HCT116 (cell line): ENCODE measurements at regions not wholly inside any gene's neighbourhood (a gene's known extent, or its start where the extent isn't known, plus 50 kb on each side); places are given as distances from the start of the nearest gene placed in this dataset.

Experiments
- ATAC-seq: fragments of 200-7000 bp; cut with Tn5 transposase; 2 replicates; pipeline ENCODE4 v1.9.1; 2020; ENCODE audit warnings: mild to moderate bottlenecking, moderate library complexity
- BruUV-seq: library from RNA; stranded (reverse); fragments of 400-500 nt; replicated peaks from 2 replicates; lab custom pipeline; 2021; lab: Mats Ljungman, UMichigan
- CTCF ChIA-PET: fragments of 300-600 bp; sonication (Branson Sonifier 250); formaldehyde crosslinking; loops from one replicate; lab custom pipeline; 2021; ENCODE audit warnings: antibody characterized with exemption; lab: Charles Lee
- POLR2A ChIA-PET: fragments of 300-600, 350-600 bp; sonication (Branson Sonifier 250); formaldehyde crosslinking; loops from one replicate; lab custom pipeline; 2021; ENCODE audit warnings: antibody characterized with exemption; lab: Charles Lee
- RAD21 ChIA-PET, 2 experiments: fragments of 300-600 bp; sonication (Branson Sonifier 250); formaldehyde crosslinking; loops; one replicate each; lab custom pipeline; 2023; ENCODE audit warnings: low total read pairs in 2 of 2; ENCODE audit not compliant: uncharacterized antibody in 2 of 2, unreplicated experiment in 2 of 2, low non-redundant PET in 1 of 2; lab: Charles Lee
- DNase-seq: peaks from one replicate; pipeline ENCODE4 v3.0.0-alpha.2; 2010; ENCODE audit warnings: low read depth, low spot score
- H2AFZ ChIP-seq: fragments of 200-600 bp; shearing (Covaris generic), sonication (generic); 2 replicates; pipeline ENCODE4 v1.6.1; 2017; ENCODE audit warnings: low read depth, mixed run types, mixed read lengths, antibody characterized with exemption, low read length; ENCODE audit not compliant: poor library complexity, severe bottlenecking
- H3K27ac ChIP-seq: 2 replicates; pipeline ENCODE4 v1.5.1; 2012; ENCODE audit warnings: low read depth, low read length
- H3K27me3 ChIP-seq: fragments of 200-600 bp; sonication (generic); 2 replicates; pipeline ENCODE4 v1.6.1; 2016; ENCODE audit warnings: mixed run types, low read length, mixed read lengths; ENCODE audit not compliant: insufficient read depth
- H3K36me3 ChIP-seq, 2 experiments: fragments of 200-500 bp in 1 of 2; fragments of 200-600 bp in 1 of 2; sonication (Bioruptor generic) in 1 of 2; sonication (generic) in 1 of 2; 2 replicates each; pipeline versions ENCODE4 v1.5.1 to v1.6.1; 2014 to 2016; ENCODE audit warnings: low read length in 2 of 2, inconsistent platforms in 1 of 2, mixed read lengths in 1 of 2, mixed run types in 1 of 2; ENCODE audit not compliant: insufficient read depth in 2 of 2, control insufficient read depth in 1 of 2
- H3K4me1 ChIP-seq, 2 experiments: fragments of 200-600 bp in 1 of 2; sonication (generic) in 1 of 2; 2 replicates each; pipeline versions ENCODE4 v1.5.1 to v1.6.1; 2012 to 2017; ENCODE audit warnings: low read length in 2 of 2, inconsistent platforms in 1 of 2, mild to moderate bottlenecking in 1 of 2, mixed read lengths in 1 of 2, mixed run types in 1 of 2, moderate library complexity in 1 of 2; ENCODE audit not compliant: insufficient read depth in 2 of 2, control insufficient read depth in 1 of 2
- H3K4me2 ChIP-seq: fragments of 200-600 bp; sonication (generic); 2 replicates; pipeline ENCODE4 v1.6.1; 2017; ENCODE audit warnings: mixed run types, low read length, mixed read lengths
- H3K4me3 ChIP-seq, 2 experiments: fragments of 200-600 bp in 1 of 2; sonication (generic) in 1 of 2; replicated peaks in 1 of 2; 2 replicates each; pipeline ENCODE4 v1.5.1; 2011 to 2016; ENCODE audit warnings: low read length in 2 of 2, control low read depth in 1 of 2, low read depth in 1 of 2, mild to moderate bottlenecking in 1 of 2, mixed read lengths in 1 of 2, mixed run types in 1 of 2
- H3K79me2 ChIP-seq: fragments of 200-600 bp; sonication (generic); 2 replicates; pipeline ENCODE4 v1.6.1; 2017; ENCODE audit warnings: mild to moderate bottlenecking, mixed run types, low read length, moderate library complexity, mixed read lengths; ENCODE audit not compliant: insufficient read depth
- H3K9ac ChIP-seq: fragments of 200-600 bp; sonication (generic); 2 replicates; pipeline ENCODE4 v1.6.1; 2016; ENCODE audit warnings: low read length, mixed read lengths
- H3K9me2 ChIP-seq: fragments of 200-600 bp; sonication (generic), shearing (Covaris generic); 2 replicates; pipeline ENCODE4 v1.6.1; 2017; ENCODE audit warnings: mixed run types, mild to moderate bottlenecking, moderate library complexity; ENCODE audit not compliant: insufficient read depth
- H3K9me3 ChIP-seq, 2 experiments: fragments of 200-500 bp in 1 of 2; fragments of 200-600 bp in 1 of 2; sonication (Bioruptor generic) in 1 of 2; sonication (generic) in 1 of 2; 2 replicates each; pipeline ENCODE4 v1.6.1; 2014 to 2017; ENCODE audit warnings: low read length in 2 of 2, mixed read lengths in 2 of 2, inconsistent platforms in 1 of 2, low read depth in 1 of 2, mild to moderate bottlenecking in 1 of 2, mixed run types in 1 of 2, moderate library complexity in 1 of 2; ENCODE audit not compliant: control insufficient read depth in 1 of 2, insufficient read depth in 1 of 2
- H4K20me1 ChIP-seq: fragments of 200-600 bp; sonication (generic), shearing (Covaris generic); 2 replicates; pipeline ENCODE4 v1.6.1; 2017; ENCODE audit warnings: mixed run types, mild to moderate bottlenecking, moderate library complexity; ENCODE audit not compliant: insufficient read depth
- CBX3 ChIP-seq: IDR thresholded peaks from 2 replicates; pipeline ENCODE4 v1.6.1; 2012; ENCODE audit warnings: low read depth
- CTCF ChIP-seq, 3 experiments: fragments of 200-600 bp in 1 of 3; sonication (generic) in 1 of 3; IDR thresholded peaks in 2 of 3; conservative IDR thresholded peaks in 1 of 3; 2 replicates each; pipeline ENCODE4 v1.5.1; 2012 to 2017; ENCODE audit warnings: low read depth in 2 of 3, low read length in 2 of 3, antibody characterized with exemption in 1 of 3, borderline replicate concordance in 1 of 3, control low read depth in 1 of 3, mild to moderate bottlenecking in 1 of 3, mixed read lengths in 1 of 3, mixed run types in 1 of 3, moderate library complexity in 1 of 3; ENCODE audit not compliant: insufficient read depth in 1 of 3
- SRF ChIP-seq: IDR thresholded peaks from 2 replicates; pipeline ENCODE4 v1.6.1; 2012; ENCODE audit warnings: low read depth
- YY1 ChIP-seq: IDR thresholded peaks from 2 replicates; pipeline ENCODE4 v1.6.1; 2011; ENCODE audit warnings: low read length, low read depth, moderate library complexity, mild to moderate bottlenecking; ENCODE audit not compliant: insufficient replicate concordance; ENCODE audit errors: extremely low read depth
- ZBTB33 ChIP-seq: IDR thresholded peaks from 2 replicates; pipeline ENCODE4 v1.6.1; 2011; ENCODE audit warnings: mild to moderate bottlenecking, low read length, moderate library complexity; ENCODE audit not compliant: insufficient replicate concordance; ENCODE audit errors: extremely low read depth
- ZFX ChIP-seq: fragments of 450-650 bp; IDR thresholded peaks from 2 replicates; pipeline ENCODE4 v1.6.1; 2017
- intact Hi-C: fragments of 100-400 bp; cut with micrococcal nuclease; formaldehyde crosslinking; loops from 2 replicates; pipeline ENCODE4 v1.10.0; 2022

DNA sequence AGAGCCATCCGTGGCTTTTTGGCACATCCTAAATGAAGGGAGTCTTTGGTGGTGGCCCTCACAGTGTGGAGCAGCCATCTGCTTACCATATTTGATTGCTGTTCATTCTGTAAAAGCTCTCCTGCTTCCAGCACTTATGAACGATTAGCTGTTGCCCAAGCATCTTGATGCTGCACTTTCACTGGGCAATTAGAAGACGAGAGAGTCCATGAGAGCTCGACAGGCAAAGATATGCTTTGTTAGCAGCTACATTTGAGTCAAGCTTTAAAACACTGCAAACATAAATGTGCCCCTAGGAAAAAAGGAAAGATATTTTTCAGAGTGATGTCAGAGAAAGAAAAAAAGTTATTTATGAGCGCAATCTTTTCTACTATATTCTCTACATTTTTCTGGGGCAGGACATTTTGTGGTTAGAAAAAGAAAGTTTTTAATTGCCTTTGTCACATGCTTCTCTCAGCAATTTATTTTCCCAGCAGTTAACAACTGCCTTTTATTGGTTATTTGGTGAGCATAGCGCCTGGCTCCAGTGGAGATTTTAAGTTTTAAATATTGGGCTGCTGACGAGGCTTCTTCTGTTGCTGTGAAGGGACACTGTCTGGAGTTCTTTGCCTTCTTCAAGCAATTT is 468.4 kb downstream of the C3orf38 start:
- Histone ChIP-seq H2AFZ (no peak overlapping the region), H3K4me3 (no peak overlapping the region), H3K9me3 (peaks cover 8 to 32% of the 10 kb centered on the region in 2 experiments; a peak in 2 of 4 replicates), H3K27me3 (no peaks in the 10 kb centered on the region), H3K36me3 (no peaks in the 10 kb centered on the region), H3K79me2 (no peaks in the 10 kb centered on the region), H3K4me2 (no peak overlapping the region), H3K27ac (no peak overlapping the region), H4K20me1 (no peaks in the 10 kb centered on the region), H3K4me1 (no peaks in the 10 kb centered on the region), H3K9ac (no peak overlapping the region), H3K9me2 (no peaks in the 10 kb centered on the region)
- DNase-seq (no peak), ATAC-seq (no peak)
- ChIA-PET POLR2A (no interaction called here), CTCF (no interaction called here), RAD21 (no interaction called here)
- intact Hi-C loops: no loop called here
- no TSS peak for BruUV-seq
- TF ChIP-seq ZBTB33: no peak
- TF ChIP-seq CTCF (IDR thresholded peaks at IDR 0.05 in 2 of 3, conservative IDR thresholded peaks at IDR 0.05 in 1 of 3; ENCODE audit: borderline replicate concordance in 1 of 3, insufficient read depth in 1 of 3, low read depth in 2 of 3, low read length in 2 of 3): no peak
- TF ChIP-seq CBX3: no peak
- TF ChIP-seq ZFX: no peak
- TF ChIP-seq YY1: no peak
- TF ChIP-seq SRF: no peak
